Middle frontal gyrus (tissue), 1 donor: ENCODE measurements at regions not wholly inside any gene's neighbourhood (a gene's known extent, or its start where the extent isn't known, plus 50 kb on each side); places are given as distances from the start of the nearest gene placed in this dataset.

Experiments used
- DNase-seq: peaks from one replicate; pipeline ENCODE4 v3.0.0-alpha.2; 2015; ENCODE audit warnings: low spot score; ENCODE audit errors: extremely low spot score

DNA sequence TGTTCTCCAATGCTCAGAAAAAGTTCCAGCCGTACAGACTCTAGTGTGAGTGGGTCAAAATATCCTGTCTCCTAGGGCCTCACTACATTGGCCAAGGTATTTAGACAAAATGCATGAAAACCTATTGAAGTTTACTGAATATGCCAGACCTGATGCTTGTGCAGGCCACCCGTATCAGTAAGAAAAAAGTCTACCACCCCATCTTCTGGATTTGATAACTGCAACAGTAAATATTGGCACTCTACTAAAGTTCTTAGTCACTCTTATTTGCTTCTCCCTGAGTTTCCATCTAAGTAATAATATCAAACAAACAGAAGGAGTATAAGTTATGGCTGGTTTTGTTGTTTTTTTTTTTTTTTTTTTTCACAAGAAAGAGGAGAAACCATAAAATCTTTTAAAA is 627.7 kb upstream of the KLF4 start:
- DNase-seq = no peak

DNA sequence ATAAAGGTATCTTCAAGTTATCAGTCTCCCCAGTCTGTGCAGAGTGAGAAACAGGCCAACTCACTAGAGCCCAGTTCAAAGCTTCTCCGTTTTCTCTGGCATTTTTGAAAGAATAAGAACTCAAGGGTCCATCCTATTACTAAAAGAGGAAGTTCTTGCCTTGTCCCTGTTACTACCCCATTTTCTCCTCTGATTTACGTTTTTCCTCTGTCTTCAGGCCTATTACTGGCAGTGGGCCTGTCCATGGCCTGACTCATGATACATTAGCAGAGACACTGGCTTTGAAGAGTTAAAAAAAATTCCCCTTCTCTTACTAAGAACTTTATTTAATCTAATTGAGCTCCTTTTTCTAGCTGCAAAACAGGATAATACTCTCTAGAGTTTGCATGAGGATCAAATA is 624.0 kb upstream of the KLF4 start:
- no peak for DNase-seq

DNA sequence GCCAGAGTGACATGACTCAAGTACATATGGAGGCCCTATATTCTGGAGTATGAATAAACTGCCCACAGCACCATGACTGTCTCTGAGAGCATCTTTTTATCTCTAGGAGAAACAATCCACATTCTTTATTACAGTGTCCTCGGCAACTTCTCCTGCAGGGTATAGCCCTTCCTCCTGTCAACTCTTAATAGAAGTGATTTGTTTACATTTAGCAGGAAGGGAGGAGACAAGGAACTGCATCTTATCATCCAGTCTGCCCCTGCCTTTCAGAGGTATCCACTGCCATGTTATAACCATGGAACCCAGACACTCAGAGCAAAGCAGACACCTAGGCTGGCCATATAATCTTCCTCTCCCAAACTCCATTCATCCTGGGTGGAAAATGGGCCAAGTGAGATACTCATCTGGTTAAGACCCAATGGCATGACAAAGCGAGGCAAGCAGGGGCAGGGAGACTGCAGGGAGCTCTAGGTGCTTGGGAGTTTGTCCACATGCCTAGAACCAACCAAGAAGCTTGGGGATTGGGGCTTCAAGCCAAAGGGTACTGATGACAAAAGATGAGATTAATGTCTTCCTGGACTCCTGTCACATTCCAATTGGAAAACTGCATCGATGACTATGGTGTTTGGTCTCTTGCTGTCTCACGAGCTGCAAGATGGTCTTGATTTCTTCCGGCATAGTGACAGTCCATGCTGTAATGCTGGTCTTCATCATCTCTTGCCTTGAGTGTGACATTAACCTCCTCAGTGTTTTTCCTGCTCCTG is 620.5 kb upstream of the KLF4 start:
- no peak for DNase-seq

DNA sequence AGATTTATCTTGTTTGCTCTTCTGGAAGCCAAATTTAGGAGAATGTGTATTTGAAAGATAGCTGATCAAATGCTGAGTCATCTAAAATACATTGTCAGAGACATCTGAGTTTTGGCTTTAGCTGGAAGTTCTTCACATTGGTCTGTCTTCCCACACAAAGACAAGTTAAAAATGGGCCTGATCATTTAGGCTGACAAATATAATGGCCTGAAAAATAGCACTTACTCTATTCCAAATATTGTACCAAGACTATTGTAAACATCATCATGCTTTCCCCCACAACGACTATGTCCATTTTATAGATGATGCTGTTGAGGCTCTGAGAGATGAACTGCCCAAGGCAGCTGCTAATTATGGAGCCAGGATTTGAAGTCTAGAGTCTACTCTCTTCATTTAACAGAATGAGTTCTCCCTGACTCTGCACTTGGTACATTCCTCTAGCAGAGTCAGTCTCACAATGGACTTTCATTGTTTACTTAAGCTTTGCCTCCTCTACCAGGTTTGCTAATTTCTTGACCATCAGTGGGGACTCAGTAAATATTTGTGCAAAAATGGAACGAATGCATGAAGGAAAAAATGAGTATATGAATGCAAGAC is 619.4 kb upstream of the KLF4 start:
- DNase-seq = no peak

DNA sequence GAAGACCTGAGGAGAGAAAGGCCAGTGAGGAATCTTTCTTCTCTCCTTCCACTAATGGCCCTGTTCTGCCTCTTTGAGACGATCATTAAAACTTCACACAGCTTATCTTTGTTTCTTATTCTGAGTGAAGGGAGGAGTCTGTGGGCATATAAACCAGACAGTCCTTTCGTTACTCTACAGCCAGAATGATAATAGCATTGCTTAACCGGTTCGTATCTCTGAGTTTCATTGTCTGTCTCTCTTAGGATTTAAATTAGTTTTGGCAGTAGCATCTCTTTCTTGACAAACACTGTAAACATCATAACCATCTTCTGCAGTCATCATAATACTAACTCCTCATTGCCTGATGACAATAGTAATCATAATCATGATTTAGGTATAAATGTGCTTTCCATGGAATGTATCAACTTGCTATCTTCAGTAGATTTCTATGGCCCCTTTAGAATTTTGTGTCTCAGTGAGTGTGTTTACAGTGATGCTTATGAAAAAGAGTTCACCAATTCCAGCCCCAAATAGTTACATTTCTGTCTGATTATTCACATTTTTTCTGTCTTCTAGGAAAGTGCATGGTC is 618.8 kb upstream of the KLF4 start:
- DNase-seq = no peak

DNA sequence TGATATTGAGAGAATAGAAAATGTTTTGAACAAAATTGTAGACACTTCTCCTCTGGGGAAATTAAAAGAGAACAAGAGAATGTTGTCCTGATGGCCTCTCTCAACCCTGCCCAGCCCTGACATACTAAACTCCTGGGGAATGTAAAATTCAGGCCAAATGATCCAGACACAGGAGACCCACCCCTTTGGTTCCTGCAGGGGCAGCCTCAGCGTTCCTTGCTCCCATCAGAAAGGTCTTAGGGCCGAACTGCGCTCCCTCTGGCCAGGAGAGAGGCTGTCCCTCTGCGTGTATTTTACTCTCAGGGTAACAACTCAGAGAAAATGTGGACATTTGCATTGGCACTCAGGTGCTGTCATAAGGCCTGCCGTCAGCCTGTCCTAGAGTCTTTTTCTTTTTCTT is 616.3 kb upstream of the KLF4 start:
- DNase-seq = no peak

DNA sequence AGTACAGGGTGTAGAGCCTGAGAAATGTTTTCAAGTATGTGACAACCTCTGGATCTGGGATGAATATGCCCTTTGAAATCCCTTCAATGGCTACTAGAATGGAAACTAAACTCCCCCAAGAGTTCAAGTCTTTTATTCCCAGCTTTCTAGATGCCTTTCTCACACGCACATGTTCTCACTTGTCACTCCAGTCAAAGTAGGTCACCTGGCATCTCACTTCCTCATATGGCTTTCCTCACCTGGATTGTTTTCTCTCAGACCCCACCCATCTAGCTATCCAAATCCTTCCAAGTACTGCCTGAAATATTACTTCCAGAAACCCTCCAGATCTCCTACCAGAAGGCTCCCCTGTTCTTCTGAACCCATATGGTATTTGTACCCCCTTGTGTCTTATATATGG is 615.4 kb upstream of the KLF4 start:
- no peak for DNase-seq

DNA sequence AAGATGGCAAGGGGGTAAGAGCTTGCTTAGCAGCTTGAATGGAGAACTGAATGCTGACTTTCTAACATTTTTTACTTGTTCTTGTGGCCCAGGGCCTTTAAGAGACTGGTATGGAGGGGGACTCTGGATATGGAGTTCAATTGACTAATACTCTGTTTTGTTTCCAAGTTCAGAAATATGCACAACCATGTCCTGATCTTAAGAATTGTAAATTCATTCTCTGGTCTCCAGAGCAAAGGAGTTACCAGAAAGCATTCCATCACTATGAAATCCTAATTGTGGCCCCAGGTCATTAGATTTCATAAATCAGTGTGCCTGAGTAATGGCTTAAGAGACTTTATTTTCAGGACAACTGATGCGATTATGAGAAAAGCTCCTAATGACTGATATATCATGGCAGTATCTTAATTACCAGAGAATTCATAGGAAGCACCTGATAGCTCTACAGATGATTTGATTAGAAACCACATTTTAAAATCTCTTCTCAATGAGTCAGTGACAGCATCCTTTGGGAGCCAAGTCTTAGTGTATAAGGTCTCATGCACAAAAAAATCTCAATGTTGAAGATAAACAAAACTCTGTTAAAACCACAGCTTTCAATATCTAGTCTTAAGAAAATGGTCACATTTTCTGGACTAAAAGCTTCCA is 613.6 kb upstream of the KLF4 start:
- DNase-seq = no peak

DNA sequence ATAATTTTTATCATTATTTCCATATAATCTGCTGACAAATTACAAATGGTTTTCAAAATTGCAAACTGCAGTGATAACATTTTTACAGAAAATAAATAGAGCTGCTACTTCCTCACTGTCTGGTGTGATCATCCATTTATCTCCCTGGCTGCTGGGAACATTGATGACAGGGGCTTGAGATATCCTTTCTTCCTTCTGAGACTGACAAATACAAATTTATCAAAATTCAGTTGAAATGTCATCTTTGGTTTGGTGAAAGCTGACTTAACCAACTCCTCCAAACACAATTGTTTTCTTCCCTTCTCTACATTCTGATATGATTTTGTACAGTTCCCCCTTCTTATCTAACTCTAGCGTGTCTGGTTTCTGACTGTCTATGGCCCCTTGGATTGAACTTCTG is 611.8 kb upstream of the KLF4 start:
- no peak for DNase-seq

DNA sequence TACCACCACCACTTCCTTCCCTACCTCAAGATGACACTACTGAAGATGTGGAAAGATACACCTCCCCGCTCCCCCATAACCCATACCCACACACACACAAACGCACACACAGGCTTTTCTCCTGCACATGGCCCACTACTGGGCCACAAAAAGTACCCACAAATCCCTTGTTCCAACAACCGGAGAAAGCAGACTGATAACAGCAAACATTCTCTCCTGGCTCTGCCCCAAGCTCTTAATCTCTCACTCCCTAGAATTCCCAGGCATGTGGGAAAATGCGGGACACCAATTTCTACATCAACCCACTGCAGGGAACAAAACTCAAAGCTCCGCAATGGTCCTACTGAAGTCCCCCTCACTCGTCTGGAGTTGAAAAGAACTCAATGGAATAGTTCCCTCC is 611.0 kb upstream of the KLF4 start:
- no peak for DNase-seq

DNA sequence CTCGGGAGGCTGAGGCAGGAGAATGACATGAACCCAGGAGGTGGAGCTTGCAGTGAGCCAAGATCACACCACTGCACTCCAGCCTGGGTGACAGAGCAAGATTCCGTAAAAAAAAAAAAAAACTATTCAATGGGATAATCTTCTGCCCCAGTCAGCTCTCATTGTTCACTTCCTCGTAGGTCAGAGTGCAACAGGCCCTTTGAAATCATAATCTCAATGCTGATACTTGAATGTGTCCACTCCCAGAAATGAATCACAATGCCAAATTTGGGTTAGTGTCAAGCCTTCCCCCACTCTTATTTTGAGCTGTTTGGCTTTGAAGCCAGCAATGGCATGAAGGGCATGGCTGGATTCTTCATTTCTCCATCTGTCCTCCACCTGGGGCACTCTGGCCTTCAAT is 610.3 kb upstream of the KLF4 start:
- DNase-seq = no peak

DNA sequence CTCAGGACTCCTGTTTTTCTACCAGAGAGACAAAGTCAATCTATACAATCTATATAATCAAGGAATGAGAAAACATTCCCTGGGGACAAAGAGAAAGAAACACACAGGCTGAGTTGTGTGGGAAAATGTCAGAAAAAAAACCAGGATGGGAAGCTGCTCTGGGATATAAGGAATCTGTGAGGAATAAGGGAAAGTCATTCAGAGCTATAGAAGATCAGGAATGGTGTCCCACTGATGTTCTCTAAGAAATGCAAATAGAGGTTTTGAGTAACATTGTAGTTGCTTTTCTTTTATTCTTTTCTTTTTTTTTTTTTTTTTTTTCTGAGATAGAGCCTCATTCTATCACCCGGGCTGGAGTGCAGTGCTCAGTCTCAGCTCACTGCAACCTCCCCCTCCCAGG is 605.9 kb upstream of the KLF4 start:
- no peak for DNase-seq

DNA sequence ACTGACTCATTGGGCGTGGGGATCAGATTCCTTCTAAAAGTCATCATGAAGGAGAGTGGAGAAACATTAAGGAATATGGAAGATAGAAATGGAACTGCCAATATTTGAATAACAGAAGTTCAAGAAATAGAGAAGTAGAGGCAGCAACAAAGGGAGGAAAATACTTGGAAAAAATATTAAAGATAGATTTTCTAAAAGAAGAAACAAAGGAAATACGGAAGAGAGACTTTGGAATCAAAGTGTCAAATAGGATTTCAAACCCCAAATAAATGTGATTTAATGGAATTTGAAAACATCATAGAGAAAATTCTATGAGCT is 605.1 kb upstream of the KLF4 start:
- DNase-seq = no peak

DNA sequence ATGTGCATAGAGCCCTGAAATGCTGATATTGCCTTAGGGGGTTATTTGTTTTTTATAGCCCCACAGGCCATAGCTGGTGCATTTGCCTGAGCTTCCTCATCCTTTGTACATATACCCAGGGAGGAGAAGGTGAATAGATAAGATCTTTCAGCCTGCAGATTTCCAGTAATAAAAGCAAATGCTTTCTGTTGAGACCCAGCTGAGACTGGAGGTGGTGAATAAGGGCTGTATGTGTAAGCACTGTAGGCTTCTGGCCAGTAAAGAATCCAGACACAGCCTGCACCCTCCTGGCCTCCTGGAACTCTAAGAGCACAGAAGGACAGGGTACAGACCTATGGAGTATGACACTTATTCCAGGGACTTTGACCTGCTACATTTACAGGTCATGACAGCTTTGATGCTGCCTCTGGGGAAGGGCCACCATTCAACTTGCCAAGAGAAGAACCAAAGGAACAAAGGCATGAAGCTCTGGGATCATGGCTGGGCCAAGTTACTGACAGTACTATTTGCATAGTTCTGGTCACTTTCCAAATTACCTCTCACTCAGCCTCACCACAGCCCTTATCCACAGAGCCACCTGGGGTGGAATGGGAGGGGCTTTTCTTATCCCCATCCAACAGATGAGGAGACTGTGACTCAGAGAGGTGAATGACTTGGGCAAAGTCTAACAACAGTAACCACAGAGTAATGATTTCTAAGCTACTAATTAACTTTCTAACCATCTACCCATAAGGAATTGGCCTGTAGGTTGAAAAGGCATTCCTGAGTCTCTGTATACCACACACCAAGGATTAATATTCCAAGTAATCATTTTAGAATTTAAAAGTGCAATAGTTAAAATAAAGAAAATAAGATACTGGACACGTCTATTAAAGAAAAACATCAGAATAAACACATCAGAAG is 604.5 kb upstream of the KLF4 start:
- DNase-seq = no peak

DNA sequence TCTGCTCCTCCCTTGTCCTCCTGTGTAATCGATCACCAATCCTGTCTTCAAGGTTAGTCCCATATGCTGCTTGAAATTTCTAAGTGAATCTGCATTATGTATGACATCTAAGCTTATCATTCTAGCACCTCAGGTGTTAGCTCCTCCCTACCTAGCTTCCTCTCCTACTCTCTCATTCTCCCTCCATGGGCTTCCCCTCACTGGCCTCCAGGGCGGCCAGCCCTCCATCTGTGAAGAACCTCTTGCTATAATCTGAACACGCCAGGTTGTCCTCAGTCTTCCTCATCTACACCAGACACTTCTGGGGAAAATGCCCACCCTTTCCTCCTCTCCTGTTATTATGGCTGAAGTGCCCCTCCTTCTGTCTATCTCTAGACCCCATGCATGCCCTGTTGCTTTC is 599.3 kb upstream of the KLF4 start:
- DNase-seq = no peak

DNA sequence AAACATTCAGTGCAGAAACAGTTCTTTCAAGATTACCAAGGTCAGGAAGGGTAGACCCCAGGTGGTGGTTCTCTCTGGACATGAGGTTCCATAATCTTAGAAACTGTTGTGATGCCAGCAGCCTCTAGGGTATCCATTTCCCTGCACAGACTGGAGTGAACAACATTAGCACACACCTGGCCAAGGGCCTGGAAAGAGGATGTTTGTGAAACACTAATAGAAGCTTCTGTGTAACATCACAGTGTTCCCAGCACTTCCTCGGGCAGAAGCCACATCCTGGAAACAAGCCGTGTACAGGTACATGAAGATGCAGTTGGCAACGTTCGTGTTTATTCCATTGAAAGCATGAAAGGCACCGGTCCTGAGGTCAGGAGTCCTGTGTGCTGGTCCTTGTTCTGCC is 598.2 kb upstream of the KLF4 start:
- DNase-seq = no peak

DNA sequence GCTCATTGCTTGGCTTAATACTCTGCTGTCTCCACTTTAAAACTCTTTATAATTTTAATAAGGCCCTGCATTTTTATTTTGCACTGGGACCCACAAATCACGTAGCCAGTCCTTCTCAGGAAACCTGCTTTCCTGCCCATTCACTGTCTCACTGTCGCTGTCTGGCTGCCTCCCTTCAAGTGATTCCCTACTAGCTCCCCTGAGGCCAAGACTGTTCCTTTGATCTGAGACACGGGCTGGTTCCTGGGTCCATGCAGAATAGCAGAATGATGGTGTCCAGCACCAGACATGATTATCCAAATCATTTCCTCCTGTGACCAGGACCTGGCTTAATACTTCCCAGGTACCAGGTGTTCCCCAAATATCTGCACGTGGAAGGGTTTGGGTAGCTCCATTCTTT is 597.1 kb upstream of the KLF4 start:
- no peak for DNase-seq

DNA sequence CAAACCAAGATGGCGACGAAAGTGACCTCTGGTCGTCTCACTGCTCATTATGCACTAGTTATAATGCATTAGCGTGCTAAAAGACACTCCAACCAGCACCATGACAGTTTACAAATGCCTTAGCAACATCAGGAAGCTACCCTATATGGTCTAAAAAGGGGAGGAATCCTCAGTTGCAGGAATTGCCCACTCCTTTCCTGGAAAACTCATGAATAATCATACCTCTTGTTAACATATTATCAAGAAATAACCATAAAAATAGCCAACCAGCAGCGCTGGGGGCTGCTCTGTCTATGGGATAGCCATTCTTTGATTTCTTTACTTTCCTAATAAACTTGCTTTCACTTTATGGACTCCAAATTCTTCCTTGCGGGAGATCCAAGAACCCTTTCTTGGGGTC is 595.7 kb upstream of the KLF4 start:
- no peak for DNase-seq

DNA sequence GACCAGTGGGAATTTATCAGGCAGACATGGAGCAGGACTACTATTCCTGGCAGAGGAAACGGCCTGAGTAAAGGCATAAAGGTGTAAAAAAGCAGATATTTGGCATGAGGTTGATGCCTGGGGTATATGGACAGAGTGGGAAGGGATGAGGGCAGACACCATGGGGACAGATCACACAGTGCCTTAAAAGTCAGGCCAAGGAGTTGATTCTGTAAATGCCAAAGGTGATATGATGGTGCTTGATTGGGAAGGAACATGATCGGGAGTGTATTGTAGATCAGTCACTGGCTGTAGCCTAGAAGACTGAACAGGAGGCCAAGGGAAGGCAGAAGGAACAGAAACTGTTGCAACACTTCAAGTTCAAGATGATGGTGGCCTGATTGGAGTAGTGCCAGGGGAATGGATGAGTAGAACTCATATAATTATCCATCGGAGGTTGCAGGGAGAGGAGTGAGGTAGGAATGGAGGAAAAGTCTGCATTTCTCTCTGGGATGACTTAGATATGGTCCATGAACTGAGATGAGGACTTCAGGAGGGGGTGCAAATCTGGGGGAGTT is 594.3 kb upstream of the KLF4 start:
- no peak for DNase-seq

DNA sequence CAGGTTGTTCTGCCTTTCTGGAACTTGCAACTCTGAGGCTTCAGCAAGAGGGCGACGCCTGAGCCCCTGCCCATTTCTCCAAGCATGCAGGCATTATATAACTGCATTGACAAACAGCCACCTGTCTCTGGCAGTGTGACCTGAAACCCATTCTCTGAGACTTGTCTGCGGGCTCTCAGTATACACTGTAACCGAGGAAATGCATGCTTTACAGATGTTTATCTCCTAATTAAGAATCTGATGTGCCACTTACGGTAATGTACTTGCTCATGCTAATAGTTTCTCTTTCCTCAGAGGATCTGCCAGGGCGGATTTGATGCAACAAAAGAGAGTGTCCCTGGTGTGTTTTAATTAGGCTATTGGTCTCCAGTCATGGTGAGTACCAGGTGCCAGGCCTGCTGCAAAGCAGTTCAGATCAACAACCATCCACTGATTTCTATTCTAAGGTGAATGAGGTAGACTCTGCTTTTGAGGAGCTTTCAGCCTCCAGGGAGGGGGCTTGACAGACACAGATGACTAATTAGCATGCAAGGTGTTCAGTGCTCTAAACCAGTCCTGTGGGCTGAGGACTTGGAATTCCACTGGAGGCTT is 593.7 kb upstream of the KLF4 start:
- DNase-seq = no peak

DNA sequence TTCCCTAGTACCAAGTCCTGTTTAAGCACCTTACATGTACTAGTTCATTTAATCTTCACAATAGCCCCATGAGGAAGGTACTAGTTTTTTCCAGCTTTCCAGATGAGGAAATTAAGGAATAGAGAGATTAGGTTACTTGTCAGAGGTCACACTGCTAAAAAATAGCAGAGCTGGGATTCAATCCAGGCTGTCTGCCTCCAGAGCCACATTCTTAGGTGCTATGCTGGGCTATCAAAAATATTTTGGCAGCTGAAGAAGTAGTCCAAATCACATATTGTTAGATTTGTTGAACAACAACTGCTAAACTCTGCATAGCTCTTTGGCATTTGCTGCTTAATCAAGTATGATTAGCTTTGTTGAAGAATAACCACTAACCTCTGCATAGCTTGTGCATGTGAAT is 591.5 kb upstream of the KLF4 start:
- no peak for DNase-seq
